Loucy (cell line): ENCODE measurements at regions not wholly inside any gene's neighbourhood (a gene's known extent, or its start where the extent isn't known, plus 50 kb on each side); places are given as distances from the start of the nearest gene placed in this dataset.

ENCODE experiments used
- H2AFZ ChIP-seq: fragments of 200-600 bp; sonication (generic); 2 replicates; pipeline ENCODE4 v1.6.0; 2016; ENCODE audit warnings: antibody characterized with exemption, mild to moderate bottlenecking, low read length, moderate library complexity
- H3F3A ChIP-seq: fragments of 200-600 bp; 2 replicates; pipeline ENCODE4 v1.6.0; 2016; ENCODE audit warnings: antibody characterized with exemption, low read depth, mild to moderate bottlenecking
- H3K27me3 ChIP-seq: fragments of 200-600 bp; sonication (generic); 2 replicates; pipeline ENCODE4 v1.6.1; 2014; ENCODE audit warnings: low read length, mild to moderate bottlenecking; ENCODE audit not compliant: insufficient read depth, poor library complexity, severe bottlenecking
- H3K36me3 ChIP-seq: fragments of 200-600 bp; sonication (generic); 2 replicates; pipeline ENCODE4 v1.6.1; 2016; ENCODE audit warnings: low read length; ENCODE audit not compliant: insufficient read depth
- H3K4me1 ChIP-seq: fragments of 200-600 bp; sonication (generic); 2 replicates; pipeline ENCODE4 v1.5.1; 2014; ENCODE audit warnings: low read length, mild to moderate bottlenecking; ENCODE audit not compliant: insufficient read depth, poor library complexity, severe bottlenecking
- H3K4me2 ChIP-seq: fragments of 200-600 bp; sonication (generic); 2 replicates; pipeline ENCODE4 v1.6.0; 2014; ENCODE audit warnings: antibody characterized with exemption, low read length, low read depth, mild to moderate bottlenecking; ENCODE audit not compliant: poor library complexity, severe bottlenecking
- H3K4me3 ChIP-seq: fragments of 200-600 bp; sonication (generic); 2 replicates; pipeline ENCODE4 v1.5.1; 2014; ENCODE audit warnings: low read length, mild to moderate bottlenecking, mixed read lengths; ENCODE audit not compliant: poor library complexity, severe bottlenecking
- H3K79me2 ChIP-seq: fragments of 200-600 bp; sonication (generic); 2 replicates; pipeline ENCODE4 v1.6.1; 2014; ENCODE audit warnings: low read length; ENCODE audit not compliant: insufficient read depth
- H3K9ac ChIP-seq: fragments of 200-600 bp; sonication (generic); 2 replicates; pipeline ENCODE4 v1.6.0; 2014; ENCODE audit warnings: mild to moderate bottlenecking, low read depth, low read length, moderate library complexity; ENCODE audit not compliant: poor library complexity, severe bottlenecking
- H3K9me2 ChIP-seq: fragments of 200-600 bp; sonication (generic); replicated peaks from 2 replicates; pipeline ENCODE4 v1.6.1; 2016; ENCODE audit warnings: low read depth, low read length, mixed read lengths
- H3K9me3 ChIP-seq: fragments of 200-600 bp; sonication (generic); 2 replicates; pipeline ENCODE4 v1.6.1; 2014; ENCODE audit warnings: mild to moderate bottlenecking, antibody characterized with exemption, low read length, low read depth; ENCODE audit not compliant: insufficient read depth
- H4K20me1 ChIP-seq: fragments of 200-600 bp; sonication (generic); 2 replicates; pipeline ENCODE4 v1.6.0; 2014; ENCODE audit warnings: antibody characterized with exemption, low read length, mild to moderate bottlenecking; ENCODE audit not compliant: insufficient read depth, poor library complexity, severe bottlenecking
- EZH2phosphoT487 ChIP-seq: fragments of 200-600 bp; IDR thresholded peaks from 2 replicates; pipeline ENCODE4 v1.6.1; 2018; ENCODE audit warnings: antibody characterized with exemption, mild to moderate bottlenecking, moderate library complexity, borderline replicate concordance
- TF ChIP-seq, protein P1 (sequence below): fragments of 200-600 bp; sonication (generic); conservative IDR thresholded peaks from 2 replicates; pipeline ENCODE4 v1.5.1; 2014; ENCODE audit warnings: mild to moderate bottlenecking, antibody characterized with exemption, low read length

DNA sequence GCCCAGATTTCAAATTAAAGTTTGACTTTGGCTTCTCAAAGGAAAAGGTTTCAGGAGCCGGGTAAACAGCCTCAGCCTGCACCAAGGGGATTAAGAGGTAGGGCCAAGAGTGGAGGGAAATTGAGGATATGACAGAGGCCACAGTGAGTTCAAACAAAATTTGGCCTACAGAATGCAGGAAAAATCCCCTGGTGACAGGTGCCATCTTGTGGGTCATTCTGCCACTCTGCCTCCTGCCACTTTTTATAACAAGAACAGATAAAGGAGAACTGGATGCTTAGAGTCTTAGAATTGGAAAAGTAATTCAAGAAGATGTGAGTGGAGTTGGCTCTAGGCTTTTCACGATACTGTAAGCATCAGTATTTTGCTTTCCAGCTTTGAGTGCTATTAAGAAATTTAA, 253.2 kb downstream of the NR2F2 start:
- H4K20me1 ChIP-seq = no peaks in the 10 kb centered on the region
- H3K9me3 ChIP-seq = no peaks in the 10 kb centered on the region
- no peaks in the 10 kb centered on the region for H3K36me3 ChIP-seq

DNA sequence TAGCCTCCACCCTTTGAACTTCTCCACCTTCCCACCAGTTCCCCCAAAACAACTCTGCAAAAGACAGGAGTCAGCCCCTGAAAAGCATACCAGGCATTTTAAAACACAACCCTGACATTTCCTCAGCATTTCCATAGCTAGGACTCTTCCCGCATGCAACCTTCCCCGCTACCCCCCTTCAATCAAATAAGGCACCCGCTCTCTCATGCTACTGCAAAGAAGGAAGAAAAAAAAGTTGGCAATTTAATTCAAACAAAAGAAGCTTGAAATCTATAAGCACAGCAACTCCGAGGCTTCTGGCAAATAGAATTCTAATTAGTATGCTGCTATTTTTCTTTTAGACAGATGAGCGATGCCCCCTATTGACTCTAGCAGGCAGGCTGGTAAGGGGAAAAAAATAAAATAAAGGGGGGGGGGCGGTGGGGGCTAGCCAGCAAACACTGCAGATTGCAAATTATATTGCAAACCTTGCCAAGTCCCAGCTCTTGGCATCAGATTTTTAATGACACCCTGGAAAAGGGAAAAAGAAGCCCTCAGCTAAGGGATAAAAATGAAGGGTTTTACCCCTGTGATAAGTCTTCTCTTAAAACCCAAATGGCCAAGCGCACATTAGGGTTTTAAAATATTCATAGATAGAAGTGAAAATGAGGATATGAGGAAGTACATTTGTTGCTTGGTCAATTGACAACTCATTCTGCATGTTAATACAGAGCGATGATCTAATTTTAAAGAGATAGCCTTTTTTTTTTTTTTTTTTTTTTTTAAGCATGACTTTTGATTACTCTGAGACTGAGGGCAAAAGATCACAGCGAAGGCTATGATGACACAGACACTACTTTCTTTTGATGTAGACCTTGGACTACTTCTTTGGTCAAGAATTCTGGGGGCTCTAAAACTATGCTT, 255.2 kb downstream of the NR2F2 start:
- Histone ChIP-seq H2AFZ (no peak overlapping the region), H3K4me1 (no peaks in the 10 kb centered on the region), H3K79me2 (no peaks in the 10 kb centered on the region), H3K9me2 (no peaks in the 10 kb centered on the region), H3F3A (no peaks in the 10 kb centered on the region), H3K4me3 (no peak overlapping the region), H3K4me2 (no peak overlapping the region), H3K27me3 (no peaks in the 10 kb centered on the region), H3K9ac (no peak overlapping the region), H3K9me3 (no peaks in the 10 kb centered on the region), H4K20me1 (no peaks in the 10 kb centered on the region), H3K36me3 (no peaks in the 10 kb centered on the region)
- TF ChIP-seq, protein P1, sequence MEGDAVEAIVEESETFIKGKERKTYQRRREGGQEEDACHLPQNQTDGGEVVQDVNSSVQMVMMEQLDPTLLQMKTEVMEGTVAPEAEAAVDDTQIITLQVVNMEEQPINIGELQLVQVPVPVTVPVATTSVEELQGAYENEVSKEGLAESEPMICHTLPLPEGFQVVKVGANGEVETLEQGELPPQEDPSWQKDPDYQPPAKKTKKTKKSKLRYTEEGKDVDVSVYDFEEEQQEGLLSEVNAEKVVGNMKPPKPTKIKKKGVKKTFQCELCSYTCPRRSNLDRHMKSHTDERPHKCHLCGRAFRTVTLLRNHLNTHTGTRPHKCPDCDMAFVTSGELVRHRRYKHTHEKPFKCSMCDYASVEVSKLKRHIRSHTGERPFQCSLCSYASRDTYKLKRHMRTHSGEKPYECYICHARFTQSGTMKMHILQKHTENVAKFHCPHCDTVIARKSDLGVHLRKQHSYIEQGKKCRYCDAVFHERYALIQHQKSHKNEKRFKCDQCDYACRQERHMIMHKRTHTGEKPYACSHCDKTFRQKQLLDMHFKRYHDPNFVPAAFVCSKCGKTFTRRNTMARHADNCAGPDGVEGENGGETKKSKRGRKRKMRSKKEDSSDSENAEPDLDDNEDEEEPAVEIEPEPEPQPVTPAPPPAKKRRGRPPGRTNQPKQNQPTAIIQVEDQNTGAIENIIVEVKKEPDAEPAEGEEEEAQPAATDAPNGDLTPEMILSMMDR = peak; percentile 56
- no peak for TF ChIP-seq EZH2phosphoT487

More for the DNA sequence above, 253.2 kb downstream of the NR2F2 start:
- Histone ChIP-seq H3K9me2 (no peaks in the 10 kb centered on the region), H3K4me3 (no peak overlapping the region), H3K27me3 (no peaks in the 10 kb centered on the region), H3F3A (no peaks in the 10 kb centered on the region), H3K79me2 (no peaks in the 10 kb centered on the region), H3K4me2 (no peak overlapping the region), H2AFZ (no peak overlapping the region), H3K9ac (no peak overlapping the region), H3K4me1 (no peaks in the 10 kb centered on the region)
- TF ChIP-seq, protein P1 = peak; percentile 47
- no peak for TF ChIP-seq EZH2phosphoT487

DNA sequence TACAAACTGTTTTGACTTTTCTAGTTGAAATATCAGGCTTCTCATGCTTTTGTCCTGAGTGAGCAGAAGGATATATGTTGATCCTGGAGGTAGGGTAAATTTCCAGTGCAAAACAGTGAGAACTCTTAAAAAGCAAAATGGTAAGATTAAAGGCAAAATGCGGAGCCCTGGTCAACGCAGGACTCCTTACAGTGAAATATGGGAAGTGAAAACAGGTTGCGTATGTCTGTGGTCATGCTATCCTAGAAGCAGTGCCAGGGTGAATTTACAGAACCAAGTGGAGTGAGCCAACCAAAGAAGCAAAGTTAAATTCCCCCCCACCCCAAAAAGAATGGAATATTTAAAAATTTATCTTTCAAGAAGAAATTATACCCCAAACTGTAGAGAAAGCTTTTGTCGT, 256.4 kb downstream of the NR2F2 start:
- no peaks in the 10 kb centered on the region for H3K9me3 ChIP-seq
- no peaks in the 10 kb centered on the region for H4K20me1 ChIP-seq
- no peaks in the 10 kb centered on the region for H3K4me1 ChIP-seq
- H2AFZ ChIP-seq = no peak overlapping the region
- no peaks in the 10 kb centered on the region for H3K27me3 ChIP-seq
- H3K79me2 ChIP-seq = no peaks in the 10 kb centered on the region
- H3K36me3 ChIP-seq = no peaks in the 10 kb centered on the region
- H3K4me2 ChIP-seq = no peak overlapping the region
- no peak overlapping the region for H3K9ac ChIP-seq
- no peaks in the 10 kb centered on the region for H3F3A ChIP-seq
- TF ChIP-seq, protein P1 = no peak
- TF ChIP-seq EZH2phosphoT487 = no peak
- H3K4me3 ChIP-seq = no peak overlapping the region
- no peaks in the 10 kb centered on the region for H3K9me2 ChIP-seq
